PC-9 (cell line): ENCODE measurements at regions not wholly inside any gene's neighbourhood (a gene's known extent, or its start where the extent isn't known, plus 50 kb on each side); places are given as distances from the start of the nearest gene placed in this dataset.

Experiments
- BruUV-seq: library from RNA; stranded (reverse); fragments of 400-500 nt; replicated peaks from 2 replicates; lab custom pipeline; 2021; lab: Mats Ljungman, UMichigan
- CTCF ChIA-PET: fragments of 300-600 bp; sonication (Branson Sonifier 250); formaldehyde crosslinking; loops from one replicate; lab custom pipeline; 2022; ENCODE audit warnings: antibody characterized with exemption; lab: Charles Lee
- POLR2A ChIA-PET: fragments of 300-600 bp; sonication (Branson Sonifier 250); formaldehyde crosslinking; loops from one replicate; lab custom pipeline; 2022; ENCODE audit warnings: antibody characterized with exemption; ENCODE audit not compliant: unreplicated experiment; lab: Charles Lee
- DNase-seq, 2 experiments: peaks; one replicate each; pipeline versions ENCODE4 v3.0.0 to v3.0.0-alpha.2; 2015 to 2022; ENCODE audit warnings: mixed read lengths in 1 of 2
- H2AFZ ChIP-seq: fragments of 200-600 bp; sonication (generic); 2 replicates; pipeline ENCODE4 v1.8.1; 2017; ENCODE audit warnings: antibody characterized with exemption
- H3F3A ChIP-seq: fragments of 200-600 bp; sonication (generic); 2 replicates; pipeline ENCODE4 v1.8.1; 2017; ENCODE audit warnings: antibody characterized with exemption, mild to moderate bottlenecking, low read depth; ENCODE audit not compliant: insufficient read depth
- H3K27ac ChIP-seq: fragments of 200-600 bp; sonication (generic); 2 replicates; pipeline ENCODE4 v1.6.1; 2016; ENCODE audit warnings: mixed run types
- H3K27me3 ChIP-seq: fragments of 200-600 bp; sonication (generic); 2 replicates; pipeline ENCODE4 v1.6.1; 2016; ENCODE audit warnings: low read depth, mixed run types; ENCODE audit not compliant: insufficient read depth
- H3K36me3 ChIP-seq: fragments of 200-600 bp; sonication (generic); 2 replicates; pipeline ENCODE4 v1.6.1; 2016; ENCODE audit warnings: low read depth, mixed run types
- H3K4me1 ChIP-seq: fragments of 200-600 bp; sonication (generic); replicated peaks from 2 replicates; pipeline ENCODE4 v1.6.1; 2016; ENCODE audit warnings: mixed run types; ENCODE audit not compliant: insufficient read depth
- H3K4me2 ChIP-seq: fragments of 200-600 bp; sonication (generic); 2 replicates; pipeline ENCODE4 v1.6.1; 2017; ENCODE audit warnings: mixed run types
- H3K4me3 ChIP-seq: fragments of 200-600 bp; sonication (generic); 2 replicates; pipeline ENCODE4 v1.6.1; 2016; ENCODE audit warnings: mixed run types
- H3K79me2 ChIP-seq: fragments of 200-600 bp; sonication (generic); 2 replicates; pipeline ENCODE4 v1.6.1; 2017; ENCODE audit warnings: low read depth, mixed run types
- H3K9me2 ChIP-seq: fragments of 200-600 bp; sonication (generic); 2 replicates; pipeline ENCODE4 v1.8.1; 2017; ENCODE audit warnings: mild to moderate bottlenecking; ENCODE audit not compliant: insufficient read depth
- H3K9me3 ChIP-seq: fragments of 200-600 bp; sonication (generic); 2 replicates; pipeline ENCODE4 v1.8.1; 2016; ENCODE audit warnings: low read depth; ENCODE audit not compliant: insufficient read depth
- H4K20me1 ChIP-seq: fragments of 200-600 bp; sonication (generic); 2 replicates; pipeline ENCODE4 v1.8.1; 2017; ENCODE audit not compliant: insufficient read depth
- EZH2 ChIP-seq: fragments of 200-600 bp; sonication (generic); IDR thresholded peaks from 2 replicates; pipeline ENCODE4 v1.8.0; 2017; ENCODE audit warnings: antibody characterized with exemption, low read depth
- intact Hi-C: fragments of 100-400 bp; cut with micrococcal nuclease; formaldehyde crosslinking; loops from one replicate; pipeline ENCODE4 v1.10.0; 2022; ENCODE audit not compliant: unreplicated experiment
- TF ChIP-seq, protein P1 (sequence below): fragments of 200-600 bp; sonication (generic); conservative IDR thresholded peaks from 2 replicates; pipeline ENCODE4 v1.6.1; 2017; ENCODE audit warnings: mixed run types, antibody characterized with exemption, mild to moderate bottlenecking, moderate library complexity

DNA sequence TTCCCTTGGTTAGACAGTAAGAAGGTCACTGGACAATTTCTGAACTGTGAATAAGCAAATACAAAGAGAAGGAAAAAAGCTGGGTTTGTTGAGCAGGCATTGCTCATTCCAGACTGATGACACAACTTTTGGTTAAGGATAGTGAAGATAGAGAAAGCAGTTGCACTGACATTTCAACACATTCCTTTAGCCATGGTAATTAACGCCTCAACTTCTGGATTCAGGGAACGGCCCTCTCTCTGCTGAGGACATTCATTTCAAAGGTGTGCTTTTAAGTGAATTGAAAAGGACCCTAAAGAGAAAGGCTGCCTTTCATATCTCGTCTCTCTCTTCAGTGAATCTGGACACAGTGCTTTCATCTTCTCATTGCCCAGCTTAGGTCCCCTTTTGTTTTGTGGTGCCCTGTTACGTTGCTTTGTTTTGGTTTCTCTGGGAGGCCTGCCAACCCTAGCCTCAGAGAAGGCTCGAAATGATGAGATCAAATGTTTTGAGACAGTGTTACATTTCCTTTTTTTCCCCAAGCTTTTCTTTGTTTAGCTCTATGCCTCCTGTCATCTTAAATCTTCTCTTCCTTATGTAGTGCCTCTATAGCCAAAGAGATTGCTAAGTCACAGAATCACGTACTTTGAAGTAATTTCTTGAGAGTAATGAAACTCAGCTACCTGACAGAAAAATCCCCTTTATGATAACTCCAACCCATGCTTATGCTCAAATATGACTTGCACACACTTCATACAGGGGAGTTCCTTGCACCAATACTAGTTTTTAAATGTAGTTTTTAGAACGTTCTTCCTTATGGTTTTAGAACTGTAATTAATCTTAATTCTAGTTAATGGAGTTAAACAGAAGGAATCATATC lies 94.4 kb upstream of the IFNE start:
- no peaks in the 10 kb centered on the region for H3K27me3 ChIP-seq
- CTCF ChIA-PET, result no interaction called here
- H3K4me1 ChIP-seq, result peaks cover 28% of the 10 kb centered on the region
- no peaks in the 10 kb centered on the region for H3K36me3 ChIP-seq
- H3K9me2 ChIP-seq, result no peaks in the 10 kb centered on the region
- POLR2A ChIA-PET, result interaction anchor here (0.6 to 0.7 kb wide), 2 partner anchors 27 to 112 kb away, joined by 5 to 6 read pairs; no protein-coding TSS in a partner anchor
- H3K4me2 ChIP-seq, result peak overlapping the region; percentile 83
- intact Hi-C loops, result loop anchor here (1.0 to 5.0 kb wide), 3 partner anchors 14 to 206 kb away; no protein-coding TSS in a partner anchor
- peak; percentile 35 to 88 for DNase-seq
- H3K79me2 ChIP-seq, result no peaks in the 10 kb centered on the region
- no peaks in the 10 kb centered on the region for H4K20me1 ChIP-seq
- BruUV-seq, result TSS peak; percentile 96
- no peaks in the 10 kb centered on the region; the same call in 1 of the 2 replicates for H3K9me3 ChIP-seq
- H3K4me3 ChIP-seq, result peak overlapping the region; percentile 52
- H2AFZ ChIP-seq, result peak overlapping the region; percentile 83
- H3K27ac ChIP-seq, result peak overlapping the region; percentile 98
- peaks cover 20% of the 10 kb centered on the region for H3F3A ChIP-seq
- no peak for TF ChIP-seq EZH2
- TF ChIP-seq, protein P1, sequence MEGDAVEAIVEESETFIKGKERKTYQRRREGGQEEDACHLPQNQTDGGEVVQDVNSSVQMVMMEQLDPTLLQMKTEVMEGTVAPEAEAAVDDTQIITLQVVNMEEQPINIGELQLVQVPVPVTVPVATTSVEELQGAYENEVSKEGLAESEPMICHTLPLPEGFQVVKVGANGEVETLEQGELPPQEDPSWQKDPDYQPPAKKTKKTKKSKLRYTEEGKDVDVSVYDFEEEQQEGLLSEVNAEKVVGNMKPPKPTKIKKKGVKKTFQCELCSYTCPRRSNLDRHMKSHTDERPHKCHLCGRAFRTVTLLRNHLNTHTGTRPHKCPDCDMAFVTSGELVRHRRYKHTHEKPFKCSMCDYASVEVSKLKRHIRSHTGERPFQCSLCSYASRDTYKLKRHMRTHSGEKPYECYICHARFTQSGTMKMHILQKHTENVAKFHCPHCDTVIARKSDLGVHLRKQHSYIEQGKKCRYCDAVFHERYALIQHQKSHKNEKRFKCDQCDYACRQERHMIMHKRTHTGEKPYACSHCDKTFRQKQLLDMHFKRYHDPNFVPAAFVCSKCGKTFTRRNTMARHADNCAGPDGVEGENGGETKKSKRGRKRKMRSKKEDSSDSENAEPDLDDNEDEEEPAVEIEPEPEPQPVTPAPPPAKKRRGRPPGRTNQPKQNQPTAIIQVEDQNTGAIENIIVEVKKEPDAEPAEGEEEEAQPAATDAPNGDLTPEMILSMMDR, result no peak

DNA sequence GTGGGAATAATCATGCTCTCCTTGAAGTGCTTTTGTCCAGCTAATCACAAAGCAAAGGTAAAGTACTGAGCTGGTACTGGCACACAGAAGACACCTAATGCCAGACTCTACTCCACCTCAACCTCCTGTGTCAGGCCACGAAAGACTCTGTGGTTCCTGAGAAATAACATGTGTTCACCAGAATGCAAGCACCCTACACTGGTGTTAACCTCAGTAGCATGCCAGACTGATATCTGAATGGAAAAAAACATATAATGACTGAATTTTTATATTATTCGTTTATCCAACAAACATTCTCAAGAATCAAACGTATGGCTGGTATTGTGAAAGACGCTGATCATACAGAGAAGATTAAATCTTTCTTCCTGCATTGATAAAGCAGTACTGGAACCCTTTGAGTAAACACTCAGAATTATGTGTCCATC lies 97.1 kb upstream of the IFNE start:
- DNase-seq, result no peak
- Histone ChIP-seq H3K4me3 (no peak overlapping the region), H3K27me3 (no peaks in the 10 kb centered on the region), H3K79me2 (no peaks in the 10 kb centered on the region), H3F3A (peaks cover 20% of the 10 kb centered on the region), H3K9me2 (no peaks in the 10 kb centered on the region), H3K9me3 (no peaks in the 10 kb centered on the region), H2AFZ (no peak overlapping the region), H3K4me2 (no peak overlapping the region), H3K36me3 (no peaks in the 10 kb centered on the region), H4K20me1 (no peaks in the 10 kb centered on the region), H3K4me1 (peaks cover 28% of the 10 kb centered on the region), H3K27ac (no peak overlapping the region)
- no peak for TF ChIP-seq EZH2
- TF ChIP-seq, protein P1, result no peak
- intact Hi-C loops, result loop anchor here (5.0 kb wide), 1 partner anchor 98 kb away; no protein-coding TSS in a partner anchor
- POLR2A ChIA-PET, result interaction anchor here (0.6 kb wide), 1 partner anchor 633 kb away, joined by 4 read pairs; no protein-coding TSS in a partner anchor
- CTCF ChIA-PET, result no interaction called here
- BruUV-seq, result no TSS peak

DNA sequence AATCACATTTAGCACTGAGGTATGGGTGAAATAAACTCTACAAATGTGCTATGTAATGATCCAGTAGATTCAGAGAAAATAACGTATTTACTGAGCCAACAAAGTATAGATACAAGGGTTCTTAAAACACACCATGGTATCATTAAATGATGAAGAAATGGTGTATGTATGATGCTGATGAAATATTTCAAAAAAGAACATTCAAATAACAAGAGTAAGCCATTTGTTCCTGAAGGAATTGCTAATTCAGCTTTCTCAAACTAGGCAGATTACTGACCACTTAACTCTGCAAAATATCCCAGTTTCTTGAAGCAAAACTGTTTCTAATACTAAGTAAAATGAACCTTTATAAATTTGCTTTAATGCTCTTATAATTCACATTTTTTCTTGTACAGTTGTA lies 97.6 kb upstream of the IFNE start:
- Histone ChIP-seq H3F3A (peaks cover 20% of the 10 kb centered on the region), H3K27me3 (no peaks in the 10 kb centered on the region), H3K4me2 (no peak overlapping the region), H3K4me3 (no peak overlapping the region), H3K27ac (no peak overlapping the region), H4K20me1 (no peaks in the 10 kb centered on the region), H3K4me1 (peaks cover 27% of the 10 kb centered on the region), H3K9me3 (no peaks in the 10 kb centered on the region), H3K9me2 (no peaks in the 10 kb centered on the region), H3K36me3 (no peaks in the 10 kb centered on the region), H3K79me2 (no peaks in the 10 kb centered on the region), H2AFZ (no peak overlapping the region)
- no TSS peak for BruUV-seq
- TF ChIP-seq EZH2, result no peak
- TF ChIP-seq, protein P1, result no peak
- POLR2A ChIA-PET, result interaction anchor here (0.6 kb wide), 1 partner anchor 12 kb away, joined by 5 read pairs; no protein-coding TSS in a partner anchor
- CTCF ChIA-PET, result no interaction called here
- intact Hi-C loops, result loop anchor here (5.0 kb wide), 1 partner anchor 98 kb away; no protein-coding TSS in a partner anchor
- no peak for DNase-seq
